ENCODE measurements at regions not wholly inside any gene's neighbourhood (a gene's known extent, or its start where the extent isn't known, plus 50 kb on each side); places are given as distances from the start of the nearest gene placed in this dataset.

- no peak for DNase-seq
These were observed 368.1 kb downstream of the TMEM135 start for GRCh38 chr11:87405843-87406242.

GRCh38 chr11:87405356-87405755 is 367.6 kb downstream of the TMEM135 start:
- no peak for DNase-seq

GRCh38 chr11:87401653-87402052 is 363.9 kb downstream of the TMEM135 start:
- no peak for DNase-seq

- DNase-seq, result no peak
These were observed 361.6 kb downstream of the TMEM135 start for GRCh38 chr11:87399341-87399740.

GRCh38 chr11:87398931-87399330 is 361.2 kb downstream of the TMEM135 start:
- no peak for DNase-seq

- DNase-seq, result no peak
These were observed 359.5 kb downstream of the TMEM135 start for GRCh38 chr11:87397011-87397865.

- no peak for DNase-seq
These were observed 357.2 kb downstream of the TMEM135 start for GRCh38 chr11:87394924-87395323.

- no peak for DNase-seq
These were observed 354.9 kb downstream of the TMEM135 start for GRCh38 chr11:87392665-87393064.

- no peak for DNase-seq
These were observed 353.8 kb downstream of the TMEM135 start for GRCh38 chr11:87391496-87391895.

GRCh38 chr11:87384078-87384729 is 346.5 kb downstream of the TMEM135 start:
- DNase-seq, result no peak

GRCh38 chr11:87374038-87374807 is 336.5 kb downstream of the TMEM135 start:
- DNase-seq, result no peak
